Activated CD4-positive, alpha-beta memory T cell treated with anti-CD3 and anti-CD28 coated beads, Interleukin-2, amount 10 ng/mL, durations not matched to agents 7 days and 5 days (primary cell): ENCODE measurements at regions not wholly inside any gene's neighbourhood (a gene's known extent, or its start where the extent isn't known, plus 50 kb on each side); places are given as distances from the start of the nearest gene placed in this dataset.

Experiments
- CTCF ChIA-PET: fragments of 350-600 bp; sonication (Branson Sonifier 250); formaldehyde crosslinking; loops from one replicate; lab custom pipeline; 2021; ENCODE audit warnings: antibody characterized with exemption, inconsistent platforms; lab: Charles Lee
- POLR2A ChIA-PET: fragments of 350-600 bp; sonication (Branson Sonifier 250); formaldehyde crosslinking; loops from one replicate; lab custom pipeline; 2021; ENCODE audit warnings: antibody characterized with exemption; lab: Charles Lee
- DNase-seq: peaks from one replicate; pipeline ENCODE4 v3.0.0-alpha.2; 2020
- H3K27ac Mint-ChIP-seq: one replicate; pipeline ENCODE4 v1.8.0; 2021; ENCODE audit warnings: mild to moderate bottlenecking, mixed read lengths
- H3K27me3 Mint-ChIP-seq: one replicate; pipeline ENCODE4 v1.8.0; 2021; ENCODE audit warnings: mixed read lengths
- H3K36me3 Mint-ChIP-seq: one replicate; pipeline ENCODE4 v1.8.0; 2021; ENCODE audit warnings: low read depth, mixed read lengths
- H3K4me1 Mint-ChIP-seq: one replicate; pipeline ENCODE4 v1.8.0; 2021; ENCODE audit warnings: mixed read lengths
- H3K4me3 Mint-ChIP-seq: one replicate; pipeline ENCODE4 v1.8.0; 2021; ENCODE audit warnings: mild to moderate bottlenecking, mixed read lengths
- H3K9me3 Mint-ChIP-seq: one replicate; pipeline ENCODE4 v1.8.0; 2021; ENCODE audit warnings: mixed read lengths

DNA sequence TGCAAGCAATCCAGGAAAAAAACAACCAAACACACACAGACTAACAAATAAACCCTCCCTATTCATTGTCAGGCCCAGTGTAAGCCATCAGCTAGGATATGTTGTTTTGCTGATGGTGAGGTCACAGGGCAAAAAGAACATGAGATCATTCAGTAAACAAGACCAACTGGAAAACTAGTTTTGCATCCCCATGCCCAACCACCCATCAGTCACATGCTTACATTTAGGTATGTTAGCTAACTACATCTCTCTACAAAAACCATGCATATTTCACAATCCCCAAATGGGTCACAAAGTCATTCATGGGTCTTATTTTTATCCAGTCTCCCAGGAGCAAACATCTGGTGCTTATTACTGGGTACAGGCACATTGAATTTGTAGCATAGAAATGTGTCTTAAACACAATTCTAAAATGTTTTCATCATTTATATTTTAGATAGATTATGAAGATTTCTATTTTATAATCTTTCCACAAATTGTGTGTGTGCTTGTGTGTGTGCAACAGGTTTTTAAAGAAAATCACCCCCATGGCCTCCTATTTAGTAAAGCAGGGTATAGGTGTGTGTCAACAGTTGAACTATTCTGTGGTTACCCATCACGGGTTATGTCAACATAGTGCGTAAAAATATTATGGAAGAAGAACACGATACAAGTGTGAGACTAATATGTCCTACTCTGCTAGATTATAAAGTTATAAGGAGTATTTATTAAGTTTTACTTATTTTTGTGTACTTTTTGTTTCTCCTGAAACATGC, 103.8 kb upstream of the AKR1E2 start:
- H3K4me3 Mint-ChIP-seq = no peak overlapping the region
- POLR2A ChIA-PET = no interaction called here
- CTCF ChIA-PET = no interaction called here
- peaks cover 8% of the 10 kb centered on the region for H3K27me3 Mint-ChIP-seq
- no peaks in the 10 kb centered on the region for H3K9me3 Mint-ChIP-seq
- no peak overlapping the region for H3K27ac Mint-ChIP-seq
- no peak for DNase-seq
- H3K36me3 Mint-ChIP-seq = no peaks in the 10 kb centered on the region
- no peaks in the 10 kb centered on the region for H3K4me1 Mint-ChIP-seq

GRCh38 chr10:4720463-4720862, 105.5 kb upstream of the AKR1E2 start:
- H3K36me3 Mint-ChIP-seq = no peaks in the 10 kb centered on the region
- no peaks in the 10 kb centered on the region for H3K9me3 Mint-ChIP-seq
- H3K27me3 Mint-ChIP-seq = peaks cover 8% of the 10 kb centered on the region
- no peaks in the 10 kb centered on the region for H3K4me1 Mint-ChIP-seq
- no peak for DNase-seq
- no peak overlapping the region for H3K4me3 Mint-ChIP-seq
- POLR2A ChIA-PET = no interaction called here
- H3K27ac Mint-ChIP-seq = no peak overlapping the region
- CTCF ChIA-PET = no interaction called here

GRCh38 chr10:4719671-4720070, 106.3 kb upstream of the AKR1E2 start:
- H3K27ac Mint-ChIP-seq = no peak overlapping the region
- no peak for DNase-seq
- H3K4me1 Mint-ChIP-seq = no peaks in the 10 kb centered on the region
- H3K27me3 Mint-ChIP-seq = peaks cover 12% of the 10 kb centered on the region
- ChIA-PET CTCF (no interaction called here), POLR2A (no interaction called here)
- H3K9me3 Mint-ChIP-seq = no peaks in the 10 kb centered on the region
- no peaks in the 10 kb centered on the region for H3K36me3 Mint-ChIP-seq
- H3K4me3 Mint-ChIP-seq = no peak overlapping the region

GRCh38 chr10:4719036-4719435, 107.0 kb upstream of the AKR1E2 start:
- Mint-ChIP-seq H3K4me3 (no peak overlapping the region), H3K4me1 (no peaks in the 10 kb centered on the region), H3K36me3 (no peaks in the 10 kb centered on the region), H3K27me3 (peaks cover 12% of the 10 kb centered on the region), H3K27ac (no peak overlapping the region), H3K9me3 (no peaks in the 10 kb centered on the region)
- ChIA-PET POLR2A (no interaction called here), CTCF (no interaction called here)
- no peak for DNase-seq

- no peak overlapping the region for H3K4me3 Mint-ChIP-seq
- H3K27me3 Mint-ChIP-seq = peaks cover 12% of the 10 kb centered on the region
These were observed 107.5 kb upstream of the AKR1E2 start for GRCh38 chr10:4718544-4718943.

GRCh38 chr10:4717670-4718069, 108.3 kb upstream of the AKR1E2 start:
- ChIA-PET POLR2A (no interaction called here), CTCF (no interaction called here)
- no peak for DNase-seq
- Mint-ChIP-seq H3K4me3 (no peak overlapping the region), H3K27ac (no peak overlapping the region), H3K27me3 (peaks cover 12% of the 10 kb centered on the region), H3K9me3 (no peaks in the 10 kb centered on the region), H3K4me1 (no peaks in the 10 kb centered on the region), H3K36me3 (no peaks in the 10 kb centered on the region)

More at GRCh38 chr10:4718544-4718943, 107.5 kb upstream of the AKR1E2 start:
- POLR2A ChIA-PET = no interaction called here
- H3K27ac Mint-ChIP-seq = no peak overlapping the region
- CTCF ChIA-PET = no interaction called here
- DNase-seq = no peak
- H3K36me3 Mint-ChIP-seq = no peaks in the 10 kb centered on the region
- no peaks in the 10 kb centered on the region for H3K9me3 Mint-ChIP-seq
- H3K4me1 Mint-ChIP-seq = no peaks in the 10 kb centered on the region

DNA sequence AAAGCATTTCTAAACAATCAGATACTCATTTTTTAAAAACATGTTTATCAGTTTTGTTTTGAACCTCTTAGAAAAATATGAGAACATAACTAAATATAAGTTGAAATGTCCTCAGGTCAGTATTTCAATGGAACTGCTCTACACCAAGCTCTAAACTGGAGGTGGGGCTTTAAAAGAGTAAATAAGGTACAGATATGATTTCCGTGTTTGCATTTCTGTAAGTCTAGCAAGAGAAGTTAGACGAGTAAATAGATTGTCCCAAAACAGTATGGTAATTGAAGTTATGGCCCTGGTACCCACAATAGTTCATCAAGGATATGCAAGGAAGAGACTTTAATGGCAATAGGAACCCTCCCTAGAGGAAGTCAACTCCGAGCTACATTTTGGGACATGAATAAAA, 115.1 kb upstream of the AKR1E2 start:
- no peak for DNase-seq
- no peaks in the 10 kb centered on the region for H3K4me1 Mint-ChIP-seq
- no peak overlapping the region for H3K4me3 Mint-ChIP-seq
- H3K27me3 Mint-ChIP-seq = peaks cover 7% of the 10 kb centered on the region
- POLR2A ChIA-PET = no interaction called here
- H3K9me3 Mint-ChIP-seq = no peaks in the 10 kb centered on the region
- no peaks in the 10 kb centered on the region for H3K36me3 Mint-ChIP-seq
- no peak overlapping the region for H3K27ac Mint-ChIP-seq
- CTCF ChIA-PET = no interaction called here

DNA sequence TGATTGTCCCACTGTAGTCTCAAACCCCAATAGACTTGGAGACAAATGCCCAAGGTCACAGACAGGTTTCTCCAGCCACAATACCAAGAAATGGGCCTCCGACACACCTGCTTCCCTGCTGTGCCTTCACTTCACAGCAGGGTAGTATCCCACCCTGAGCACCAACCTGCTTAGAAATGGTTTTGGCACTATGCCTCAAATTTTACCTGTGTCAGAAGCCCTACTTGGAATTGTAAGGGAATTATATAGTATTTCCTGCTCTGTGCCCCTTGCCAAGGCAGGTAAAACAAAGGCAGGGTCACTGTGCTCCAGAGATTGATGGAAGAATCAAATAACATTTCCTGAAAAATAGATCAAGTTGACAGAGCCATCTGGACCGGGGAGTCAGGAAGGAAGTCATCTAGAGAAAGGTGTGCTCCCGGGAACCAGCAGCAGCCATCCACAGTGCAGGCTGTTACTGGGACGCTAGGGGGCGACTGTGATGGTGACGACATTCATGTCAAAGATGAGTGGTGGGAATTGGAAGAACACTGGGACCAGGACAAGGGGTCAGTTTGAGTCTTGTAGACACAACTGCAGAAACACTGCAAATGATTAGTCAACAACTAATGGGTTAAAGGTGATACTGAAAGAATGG, 117.8 kb upstream of the AKR1E2 start:
- H3K27me3 Mint-ChIP-seq = peaks cover 1% of the 10 kb centered on the region
- ChIA-PET CTCF (no interaction called here), POLR2A (no interaction called here)
- DNase-seq = no peak
- H3K4me3 Mint-ChIP-seq = no peak overlapping the region
- peaks cover 6% of the 10 kb centered on the region for H3K4me1 Mint-ChIP-seq
- no peaks in the 10 kb centered on the region for H3K36me3 Mint-ChIP-seq
- no peaks in the 10 kb centered on the region for H3K9me3 Mint-ChIP-seq
- no peak overlapping the region for H3K27ac Mint-ChIP-seq

DNA sequence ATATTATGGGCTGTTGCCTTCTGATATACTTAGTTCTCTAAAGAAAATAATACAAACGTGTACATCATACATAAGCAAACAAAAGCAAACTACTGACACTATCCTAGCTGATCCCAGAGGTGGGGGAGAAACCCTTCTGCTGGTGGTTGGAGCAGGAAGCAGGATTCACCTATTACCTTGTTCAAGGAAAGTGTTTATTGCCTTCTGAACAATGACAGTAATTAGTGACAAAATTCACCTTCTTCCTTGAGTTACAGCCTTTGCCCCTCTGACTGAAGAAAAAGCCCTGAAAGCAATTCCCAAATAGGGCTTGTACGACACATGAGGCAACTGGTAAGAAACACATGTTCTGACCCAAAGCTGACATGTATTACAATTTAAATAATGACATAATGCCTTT, 118.8 kb upstream of the AKR1E2 start:
- POLR2A ChIA-PET = no interaction called here
- H3K4me3 Mint-ChIP-seq = no peak overlapping the region
- no peak for DNase-seq
- H3K36me3 Mint-ChIP-seq = no peaks in the 10 kb centered on the region
- no peak overlapping the region for H3K27ac Mint-ChIP-seq
- H3K9me3 Mint-ChIP-seq = no peaks in the 10 kb centered on the region
- CTCF ChIA-PET = no interaction called here
- peaks cover 6% of the 10 kb centered on the region for H3K4me1 Mint-ChIP-seq
- H3K27me3 Mint-ChIP-seq = peaks cover 1% of the 10 kb centered on the region

GRCh38 chr10:4704034-4704545, 121.9 kb upstream of the AKR1E2 start:
- Mint-ChIP-seq H3K4me1 (peaks cover 6% of the 10 kb centered on the region), H3K27ac (no peak overlapping the region), H3K36me3 (no peaks in the 10 kb centered on the region), H3K4me3 (no peak overlapping the region), H3K9me3 (no peaks in the 10 kb centered on the region), H3K27me3 (peaks cover 5% of the 10 kb centered on the region)
- CTCF ChIA-PET = interaction anchor here (0.7 to 1.6 kb wide), 2 partner anchors 41 to 1069 kb away, joined by 4 to 5 read pairs; no protein-coding TSS in a partner anchor
- DNase-seq = no peak
- POLR2A ChIA-PET = no interaction called here

DNA sequence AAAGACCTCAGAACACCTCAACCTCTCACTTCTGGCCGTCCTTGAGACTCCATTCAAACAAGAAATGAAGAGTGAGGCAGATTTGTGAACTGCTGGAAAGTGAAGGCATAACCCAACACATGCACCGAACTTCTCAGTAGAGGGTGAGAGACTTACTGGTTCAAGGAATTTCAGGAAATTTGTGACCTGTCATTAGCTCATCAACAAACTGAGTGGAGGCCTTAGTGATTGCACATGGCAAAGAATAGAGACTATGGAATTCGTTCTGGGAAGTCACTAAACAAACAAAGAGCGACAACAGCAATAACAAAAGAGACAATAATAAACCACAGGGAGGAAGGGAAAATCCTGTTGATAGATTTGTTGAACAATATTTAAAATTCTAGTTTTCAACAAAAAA, 125.0 kb upstream of the AKR1E2 start:
- ChIA-PET CTCF (no interaction called here), POLR2A (no interaction called here)
- no peaks in the 10 kb centered on the region for H3K36me3 Mint-ChIP-seq
- DNase-seq = no peak
- no peaks in the 10 kb centered on the region for H3K9me3 Mint-ChIP-seq
- H3K4me1 Mint-ChIP-seq = peaks cover 6% of the 10 kb centered on the region
- H3K27me3 Mint-ChIP-seq = peaks cover 5% of the 10 kb centered on the region
- no peak overlapping the region for H3K27ac Mint-ChIP-seq
- H3K4me3 Mint-ChIP-seq = no peak overlapping the region

DNA sequence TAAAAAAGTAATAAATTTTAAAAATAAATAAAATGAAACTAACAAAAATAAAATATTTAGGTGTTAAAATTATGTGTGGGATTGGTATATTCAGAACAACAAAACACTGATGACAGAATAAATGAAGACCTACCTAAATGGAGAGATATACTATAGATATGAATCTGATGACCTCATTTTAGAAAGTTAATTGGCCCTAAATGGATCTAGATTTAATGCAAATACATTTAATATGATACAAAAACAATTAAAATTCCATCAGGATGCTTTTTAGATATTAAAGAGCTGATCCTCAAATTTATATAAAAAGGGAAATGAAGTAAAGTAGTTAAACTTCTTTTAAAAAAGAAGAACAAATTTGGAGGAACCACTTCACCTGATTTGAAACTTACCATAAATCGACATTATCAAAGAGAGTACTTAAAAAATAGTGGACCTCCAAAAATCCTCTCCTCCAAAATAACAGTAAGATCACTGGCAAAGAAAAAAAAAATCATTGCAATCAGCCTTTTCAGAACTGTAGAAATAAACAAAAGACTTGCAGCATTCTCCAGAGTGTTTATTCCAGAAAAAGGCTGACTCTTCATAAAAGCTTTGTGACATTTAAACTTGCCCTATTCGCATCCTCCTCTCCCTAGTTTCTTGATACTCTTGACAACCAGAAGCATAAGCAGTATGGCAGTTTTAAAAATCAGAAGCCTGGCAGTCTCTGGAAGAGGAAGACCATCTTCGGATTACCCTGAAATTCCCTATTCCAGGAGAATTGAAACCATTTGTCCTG, 125.9 kb upstream of the AKR1E2 start:
- H3K36me3 Mint-ChIP-seq = no peaks in the 10 kb centered on the region

DNA sequence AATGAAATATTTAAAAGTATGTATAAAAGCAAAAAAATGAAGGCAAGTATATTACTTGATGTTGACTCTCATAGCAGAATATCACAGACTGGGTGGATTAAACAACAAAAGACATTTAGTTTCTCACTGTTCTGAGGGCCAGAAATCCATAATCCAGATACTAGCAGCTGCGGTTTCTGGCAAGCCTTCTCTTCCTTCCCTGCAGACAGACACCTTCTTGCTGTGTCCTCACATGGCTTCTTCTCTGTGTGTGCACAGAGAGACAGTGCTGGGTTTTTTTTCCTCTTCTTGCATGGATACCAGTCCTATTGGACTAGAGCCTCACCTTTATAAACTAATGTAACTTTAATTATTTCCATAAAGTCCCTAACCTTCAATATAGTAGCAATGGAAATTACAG, 127.9 kb upstream of the AKR1E2 start:
- no peak overlapping the region for H3K4me3 Mint-ChIP-seq
- DNase-seq = no peak
- no peaks in the 10 kb centered on the region for H3K9me3 Mint-ChIP-seq
- ChIA-PET CTCF (no interaction called here), POLR2A (no interaction called here)
- peaks cover 7% of the 10 kb centered on the region for H3K27me3 Mint-ChIP-seq
- no peak overlapping the region for H3K27ac Mint-ChIP-seq
- H3K4me1 Mint-ChIP-seq = no peaks in the 10 kb centered on the region
- H3K36me3 Mint-ChIP-seq = no peaks in the 10 kb centered on the region

More for the DNA sequence above, 125.9 kb upstream of the AKR1E2 start:
- ChIA-PET POLR2A (no interaction called here), CTCF (no interaction called here)
- no peak overlapping the region for H3K27ac Mint-ChIP-seq
- no peaks in the 10 kb centered on the region for H3K9me3 Mint-ChIP-seq
- H3K27me3 Mint-ChIP-seq = peaks cover 5% of the 10 kb centered on the region
- H3K4me1 Mint-ChIP-seq = peaks cover 6% of the 10 kb centered on the region
- no peak for DNase-seq
- no peak overlapping the region for H3K4me3 Mint-ChIP-seq
